Adrenal gland (tissue), 9 donors: ENCODE measurements at regions not wholly inside any gene's neighbourhood (a gene's known extent, or its start where the extent isn't known, plus 50 kb on each side); places are given as distances from the start of the nearest gene placed in this dataset.

Source experiments
- DNase-seq, 7 donors: peaks; one replicate each; pipeline ENCODE4 v3.0.0-alpha.2; 2019 to 2020
- H3K27ac ChIP-seq, 5 donors: fragments of 200-600 bp; sonication (generic) in 4 of 5; 1 replicate in 3 of 5; 2 replicates in 2 of 5; pipeline versions ENCODE4 v1.5.1 to v1.8.0; 2016 to 2020; ENCODE audit warnings: mild to moderate bottlenecking in 1 of 5
- H3K27me3 ChIP-seq: fragments of 200-600 bp; 2 replicates; pipeline ENCODE4 v1.8.0; 2021
- H3K36me3 ChIP-seq, 2 donors: fragments of 200-600 bp; replicated peaks in 1 of 2; 1 replicate in 1 of 2; 2 replicates in 1 of 2; pipeline versions ENCODE4 v1.5.1 to v1.8.0; 2018 to 2022
- H3K4me1 ChIP-seq, 2 donors: fragments of 200-600 bp; replicated peaks in 1 of 2; 1 replicate in 1 of 2; 2 replicates in 1 of 2; pipeline versions ENCODE4 v1.5.1 to v1.8.0; 2018 to 2021
- H3K4me3 ChIP-seq, 4 donors: fragments of 200-600 bp; sonication (generic) in 3 of 4; one replicate each; pipeline ENCODE4 v1.5.1; 2016 to 2018
- H3K9me3 ChIP-seq, 3 donors: fragments of 200-600 bp; sonication (generic) in 1 of 3; replicated peaks in 1 of 3; 1 replicate in 2 of 3; 2 replicates in 1 of 3; pipeline versions ENCODE4 v1.5.1 to v1.8.0; 2016 to 2021
- CTCF ChIP-seq, 6 experiments: fragments of 450-650 bp in 4 of 6; fragments of 200-600 bp in 2 of 6; sonication (generic) in 1 of 6; IDR thresholded peaks; 1 replicate in 5 of 6; 2 replicates in 1 of 6; pipeline versions ENCODE4 v1.5.1 to v1.8.0; 2016 to 2021; ENCODE audit warnings: antibody characterized with exemption in 6 of 6, mild to moderate bottlenecking in 2 of 6, moderate library complexity in 1 of 6
- POLR2A ChIP-seq, 2 donors: fragments of 450-650 bp; IDR thresholded peaks; one replicate each; pipeline ENCODE4 v1.6.1; 2017; ENCODE audit warnings: antibody characterized with exemption in 2 of 2, mild to moderate bottlenecking in 2 of 2, moderate library complexity in 1 of 2
- WGBS, 4 donors: extraction: QIAGEN DNeasy Blood & Tissue Kit in 2 of 4; methylation state at CpG; one replicate each; pipeline versions ENCODE4 v1.1.5 to v1.1.7; 2013 to 2017; 5-methylcytosine and 5-hydroxymethylcytosine counted together
- intact Hi-C, 2 donors: fragments of 100-400 bp; cut with DNase I; formaldehyde crosslinking; loops; one replicate each; pipeline versions ENCODE4 v1.14.1 to v1.15.0; 2022 to 2023
- donor health status: healthy with polysubstance abuse.
- donor health status: Bipolar disorder and iron deficiency.
- donor health status: DM: yes; HTN: yes; CAD: no.
- donor health status: DM: no; HTN: no; CAD: no.
- donor health status: DM: no; HTN: no; CAD: no.

- no peaks in the 10 kb centered on the region for H3K9me3 ChIP-seq
- intact Hi-C loops, result no loop called here
- H3K36me3 ChIP-seq, result no peaks in the 10 kb centered on the region
- 69 to 82% (median 80%) methylated on average over 2 of the region's 2 CpGs for WGBS, 4 donors
- no peak for TF ChIP-seq CTCF (IDR thresholded peaks at IDR 0.05)
- TF ChIP-seq POLR2A (IDR thresholded peaks at IDR 0.05), result no peak
- no peak overlapping the region for H3K27ac ChIP-seq
- H3K27me3 ChIP-seq, result no peaks in the 10 kb centered on the region
- no peaks in the 10 kb centered on the region for H3K4me1 ChIP-seq
- no peak overlapping the region for H3K4me3 ChIP-seq
- DNase-seq, result no peak
These were observed 275.8 kb downstream of the FAT3 start for GRCh38 chr11:92500453-92500852.

GRCh38 chr11:92501066-92501739 lies 276.6 kb downstream of the FAT3 start:
- Histone ChIP-seq H3K36me3 (no peaks in the 10 kb centered on the region), H3K27me3 (no peaks in the 10 kb centered on the region), H3K4me3 (no peak overlapping the region), H3K27ac (no peak overlapping the region), H3K4me1 (no peaks in the 10 kb centered on the region), H3K9me3 (no peaks in the 10 kb centered on the region)
- no peak for DNase-seq
- no peak for TF ChIP-seq POLR2A (IDR thresholded peaks at IDR 0.05)
- TF ChIP-seq CTCF (IDR thresholded peaks at IDR 0.05), result no peak
- 82 to 89% (median 87%) methylated on average over 5 of the region's 5 CpGs for WGBS, 4 donors
- intact Hi-C loops, result no loop called here

- Histone ChIP-seq H3K9me3 (no peaks in the 10 kb centered on the region), H3K27ac (no peak overlapping the region), H3K36me3 (no peaks in the 10 kb centered on the region), H3K4me3 (no peak overlapping the region), H3K27me3 (no peaks in the 10 kb centered on the region), H3K4me1 (no peaks in the 10 kb centered on the region)
- no peak for DNase-seq
- TF ChIP-seq POLR2A (IDR thresholded peaks at IDR 0.05) (no peak), CTCF (IDR thresholded peaks at IDR 0.05) (no peak)
- intact Hi-C loops, result no loop called here
These were observed 279.4 kb downstream of the FAT3 start for GRCh38 chr11:92504004-92504403.

- no peaks in the 10 kb centered on the region for H3K36me3 ChIP-seq
- no peak overlapping the region for H3K4me3 ChIP-seq
- no peak for TF ChIP-seq POLR2A (IDR thresholded peaks at IDR 0.05)
- TF ChIP-seq CTCF (IDR thresholded peaks at IDR 0.05), result no peak
- intact Hi-C loops, result no loop called here
- 50 to 83% (median 67%) methylated on average over 2 of the region's 2 CpGs for WGBS, 4 donors
- H3K27ac ChIP-seq, result no peak overlapping the region
- no peaks in the 10 kb centered on the region for H3K9me3 ChIP-seq
- H3K27me3 ChIP-seq, result no peaks in the 10 kb centered on the region
- no peaks in the 10 kb centered on the region for H3K4me1 ChIP-seq
- DNase-seq, result no peak
These were observed 279.9 kb downstream of the FAT3 start for GRCh38 chr11:92504534-92504933.
